Subcutaneous abdominal adipose tissue (tissue), 5 donors: ENCODE measurements at regions not wholly inside any gene's neighbourhood (a gene's known extent, or its start where the extent isn't known, plus 50 kb on each side); places are given as distances from the start of the nearest gene placed in this dataset.
"Not testable (repeated sequence)": the region's sequence is repeated elsewhere in the genome, so short reads cannot be mapped to it uniquely, and the experiment has no call there.

ENCODE experiments used
- H3K27ac ChIP-seq: one replicate; pipeline ENCODE4 v1.7.0; 2013; ENCODE audit warnings: low read depth, mild to moderate bottlenecking, inconsistent platforms, low read length, moderate library complexity
- H3K27me3 ChIP-seq, 5 donors: one replicate each; pipeline ENCODE4 v1.7.0; 2013; ENCODE audit warnings: low read length in 5 of 5, inconsistent platforms in 1 of 5; ENCODE audit not compliant: control insufficient read depth in 5 of 5, insufficient read depth in 4 of 5
- H3K36me3 ChIP-seq, 5 donors: one replicate each; pipeline ENCODE4 v1.7.0; 2013; ENCODE audit warnings: low read length in 5 of 5; ENCODE audit not compliant: control insufficient read depth in 5 of 5, insufficient read depth in 5 of 5
- H3K4me1 ChIP-seq, 5 donors: one replicate each; pipeline ENCODE4 v1.7.0; 2013; ENCODE audit warnings: low read length in 5 of 5, mild to moderate bottlenecking in 3 of 5, moderate library complexity in 1 of 5; ENCODE audit not compliant: control insufficient read depth in 5 of 5, insufficient read depth in 5 of 5
- H3K4me3 ChIP-seq, 5 donors: one replicate each; pipeline ENCODE4 v1.7.0; 2013; ENCODE audit warnings: low read length in 5 of 5, low read depth in 1 of 5
- H3K9ac ChIP-seq, 5 donors: one replicate each; pipeline ENCODE4 v1.7.0; 2013; ENCODE audit warnings: low read length in 5 of 5, mild to moderate bottlenecking in 4 of 5, moderate library complexity in 3 of 5
- H3K9me3 ChIP-seq, 5 donors: one replicate each; pipeline ENCODE4 v1.7.0; 2013; ENCODE audit warnings: low read length in 5 of 5; ENCODE audit not compliant: control insufficient read depth in 5 of 5
- donor health status: healthy.
- donor health status: healthy.
- donor health status: healthy.
- donor health status: healthy.
- donor health status: healthy.

- Histone ChIP-seq H3K4me3 (no peak overlapping the region), H3K27me3 (no peaks in the 10 kb centered on the region), H3K36me3 (no peaks in the 10 kb centered on the region), H3K4me1 (no peaks in the 10 kb centered on the region), H3K27ac (no peak overlapping the region), H3K9me3 (peaks cover 0 to 1% (median 0%) of the 10 kb centered on the region in 5 donors), H3K9ac (no peak overlapping the region)
Observed at GRCh38 chrX:121479406-121479805, 432.0 kb downstream of the GLUD2 start.

GRCh38 chrX:121496966-121497365 lies 449.6 kb downstream of the GLUD2 start:
- no peak overlapping the region for H3K9ac ChIP-seq
- H3K27me3 ChIP-seq: no peaks in the 10 kb centered on the region
- no peak overlapping the region for H3K4me3 ChIP-seq
- no peaks in the 10 kb centered on the region for H3K36me3 ChIP-seq
- H3K4me1 ChIP-seq: no peaks in the 10 kb centered on the region
- no peak overlapping the region for H3K27ac ChIP-seq
- H3K9me3 ChIP-seq: no peaks in the 10 kb centered on the region

GRCh38 chrX:121504153-121504552 lies 456.7 kb downstream of the GLUD2 start:
- Histone ChIP-seq H3K27me3 (no peaks in the 10 kb centered on the region), H3K9me3 (no peaks in the 10 kb centered on the region), H3K36me3 (no peaks in the 10 kb centered on the region), H3K27ac (no peak overlapping the region), H3K4me1 (no peaks in the 10 kb centered on the region), H3K4me3 (no peak overlapping the region), H3K9ac (no peak overlapping the region)

- peaks cover 0 to 10% (median 3%) of the 10 kb centered on the region in 5 donors for H3K9me3 ChIP-seq
- H3K36me3 ChIP-seq: no peaks in the 10 kb centered on the region
- H3K4me3 ChIP-seq: no peak overlapping the region
Observed at GRCh38 chrX:121546317-121546716, 498.9 kb downstream of the GLUD2 start.

GRCh38 chrX:121558886-121559285 lies 511.5 kb downstream of the GLUD2 start:
- Histone ChIP-seq H3K36me3 (no peaks in the 10 kb centered on the region), H3K9me3 (no peaks in the 10 kb centered on the region), H3K9ac (no peak overlapping the region), H3K4me1 (no peaks in the 10 kb centered on the region), H3K27ac (no peak overlapping the region), H3K27me3 (no peaks in the 10 kb centered on the region), H3K4me3 (no peak overlapping the region)

More at GRCh38 chrX:121546317-121546716, 498.9 kb downstream of the GLUD2 start:
- H3K9ac ChIP-seq: no peak overlapping the region
- H3K27ac ChIP-seq: no peak overlapping the region
- no peaks in the 10 kb centered on the region for H3K4me1 ChIP-seq
- H3K27me3 ChIP-seq: no peaks in the 10 kb centered on the region

GRCh38 chrX:121562616-121563015 lies 515.2 kb downstream of the GLUD2 start:
- Histone ChIP-seq H3K9ac (no peak overlapping the region), H3K4me1 (no peaks in the 10 kb centered on the region), H3K9me3 (no peaks in the 10 kb centered on the region), H3K27ac (no peak overlapping the region), H3K4me3 (no peak overlapping the region), H3K27me3 (no peaks in the 10 kb centered on the region), H3K36me3 (no peaks in the 10 kb centered on the region)

GRCh38 chrX:121569609-121570008 lies 522.2 kb downstream of the GLUD2 start:
- H3K9ac ChIP-seq: no peak overlapping the region
- H3K4me3 ChIP-seq: no peak overlapping the region
- no peaks in the 10 kb centered on the region for H3K36me3 ChIP-seq
- no peak overlapping the region for H3K27ac ChIP-seq
- H3K27me3 ChIP-seq: no peaks in the 10 kb centered on the region
- no peaks in the 10 kb centered on the region for H3K4me1 ChIP-seq
- H3K9me3 ChIP-seq: peaks cover 0 to 4% (median 3%) of the 10 kb centered on the region in 5 donors

- H3K9me3 ChIP-seq: peaks cover 0 to 4% (median 3%) of the 10 kb centered on the region in 5 donors
- H3K36me3 ChIP-seq: no peaks in the 10 kb centered on the region
- H3K4me1 ChIP-seq: no peaks in the 10 kb centered on the region
- no peak overlapping the region for H3K27ac ChIP-seq
- no peaks in the 10 kb centered on the region for H3K27me3 ChIP-seq
- H3K9ac ChIP-seq: no peak overlapping the region
- no peak overlapping the region for H3K4me3 ChIP-seq
Observed at GRCh38 chrX:121570072-121570841, 522.8 kb downstream of the GLUD2 start.

- Histone ChIP-seq H3K4me3 (no peak overlapping the region), H3K9me3 (peaks cover 0 to 4% (median 3%) of the 10 kb centered on the region in 5 donors), H3K27ac (no peak overlapping the region), H3K4me1 (no peaks in the 10 kb centered on the region), H3K36me3 (no peaks in the 10 kb centered on the region), H3K9ac (no peak overlapping the region), H3K27me3 (no peaks in the 10 kb centered on the region)
Observed at GRCh38 chrX:121571333-121571732, 523.9 kb downstream of the GLUD2 start.

- H3K4me3 ChIP-seq, H3K9ac ChIP-seq, H3K4me1 ChIP-seq, H3K36me3 ChIP-seq, H3K27ac ChIP-seq, H3K9me3 ChIP-seq, H3K27me3 ChIP-seq: not testable (repeated sequence)
Observed at GRCh38 chrX:121574384-121574783, 527.0 kb downstream of the GLUD2 start.
